ENCODE measurements at regions not wholly inside any gene's neighbourhood (a gene's known extent, or its start where the extent isn't known, plus 50 kb on each side); places are given as distances from the start of the nearest gene placed in this dataset.

- TF ChIP-seq, protein P1, sequence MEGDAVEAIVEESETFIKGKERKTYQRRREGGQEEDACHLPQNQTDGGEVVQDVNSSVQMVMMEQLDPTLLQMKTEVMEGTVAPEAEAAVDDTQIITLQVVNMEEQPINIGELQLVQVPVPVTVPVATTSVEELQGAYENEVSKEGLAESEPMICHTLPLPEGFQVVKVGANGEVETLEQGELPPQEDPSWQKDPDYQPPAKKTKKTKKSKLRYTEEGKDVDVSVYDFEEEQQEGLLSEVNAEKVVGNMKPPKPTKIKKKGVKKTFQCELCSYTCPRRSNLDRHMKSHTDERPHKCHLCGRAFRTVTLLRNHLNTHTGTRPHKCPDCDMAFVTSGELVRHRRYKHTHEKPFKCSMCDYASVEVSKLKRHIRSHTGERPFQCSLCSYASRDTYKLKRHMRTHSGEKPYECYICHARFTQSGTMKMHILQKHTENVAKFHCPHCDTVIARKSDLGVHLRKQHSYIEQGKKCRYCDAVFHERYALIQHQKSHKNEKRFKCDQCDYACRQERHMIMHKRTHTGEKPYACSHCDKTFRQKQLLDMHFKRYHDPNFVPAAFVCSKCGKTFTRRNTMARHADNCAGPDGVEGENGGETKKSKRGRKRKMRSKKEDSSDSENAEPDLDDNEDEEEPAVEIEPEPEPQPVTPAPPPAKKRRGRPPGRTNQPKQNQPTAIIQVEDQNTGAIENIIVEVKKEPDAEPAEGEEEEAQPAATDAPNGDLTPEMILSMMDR (conservative IDR thresholded peaks at IDR 0.05; ENCODE audit: low read depth, low read length): no peak
- TF ChIP-seq EZH2phosphoT487 (IDR thresholded peaks at IDR 0.05; ENCODE audit: borderline replicate concordance, low read length): no peak
Observed at GRCh38 chr16:86320237-86320595, 190.1 kb upstream of the FOXF1 start.

Measured in PC-3 (cell line).